ENCODE measurements at regions not wholly inside any gene's neighbourhood (a gene's known extent, or its start where the extent isn't known, plus 50 kb on each side); places are given as distances from the start of the nearest gene placed in this dataset.

DNA sequence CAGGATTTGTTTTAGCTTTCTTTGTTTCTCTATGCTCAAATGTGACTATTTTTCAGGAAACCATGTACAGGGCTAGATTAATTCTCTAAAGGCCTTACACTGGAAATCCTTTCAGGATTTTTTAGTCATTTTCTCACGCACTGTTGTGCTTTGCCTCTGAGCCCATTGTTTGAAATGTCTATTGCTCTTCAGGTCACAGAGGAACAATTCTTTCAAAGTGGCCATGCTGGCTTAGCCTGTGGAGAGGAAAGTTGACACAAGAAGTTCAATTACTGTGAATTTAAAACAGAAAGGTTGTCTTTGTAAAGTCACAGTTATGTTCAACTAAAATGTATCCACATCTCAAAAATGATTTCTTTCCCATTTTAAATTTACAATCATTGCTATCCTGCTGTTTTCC, 1071.7 kb upstream of the POT1 start:
- no peak overlapping the region for H3K27ac Mint-ChIP-seq
- DNase-seq (ENCODE audit: low spot score, unreplicated experiment), result no peak

DNA sequence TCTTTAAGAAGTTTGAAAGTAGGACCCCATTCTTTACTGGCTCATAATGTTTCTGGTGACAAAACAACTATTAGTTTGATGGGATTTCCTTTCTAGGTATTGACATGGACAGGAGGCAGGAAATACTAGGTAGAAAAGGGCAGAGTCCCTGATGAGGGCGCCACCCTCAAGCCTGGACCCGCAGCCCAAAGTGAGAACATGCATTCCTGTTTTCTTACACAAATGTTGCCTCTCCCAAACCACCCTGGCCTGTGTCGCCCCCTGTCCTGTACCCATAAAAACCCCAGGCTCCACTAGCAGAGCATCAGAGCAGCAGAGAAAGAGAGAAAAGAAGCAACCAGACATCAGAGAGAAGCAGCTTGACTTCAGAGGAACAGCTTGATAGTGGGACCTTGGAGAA, 1055.2 kb upstream of the POT1 start:
- TF ChIP-seq, protein P1, sequence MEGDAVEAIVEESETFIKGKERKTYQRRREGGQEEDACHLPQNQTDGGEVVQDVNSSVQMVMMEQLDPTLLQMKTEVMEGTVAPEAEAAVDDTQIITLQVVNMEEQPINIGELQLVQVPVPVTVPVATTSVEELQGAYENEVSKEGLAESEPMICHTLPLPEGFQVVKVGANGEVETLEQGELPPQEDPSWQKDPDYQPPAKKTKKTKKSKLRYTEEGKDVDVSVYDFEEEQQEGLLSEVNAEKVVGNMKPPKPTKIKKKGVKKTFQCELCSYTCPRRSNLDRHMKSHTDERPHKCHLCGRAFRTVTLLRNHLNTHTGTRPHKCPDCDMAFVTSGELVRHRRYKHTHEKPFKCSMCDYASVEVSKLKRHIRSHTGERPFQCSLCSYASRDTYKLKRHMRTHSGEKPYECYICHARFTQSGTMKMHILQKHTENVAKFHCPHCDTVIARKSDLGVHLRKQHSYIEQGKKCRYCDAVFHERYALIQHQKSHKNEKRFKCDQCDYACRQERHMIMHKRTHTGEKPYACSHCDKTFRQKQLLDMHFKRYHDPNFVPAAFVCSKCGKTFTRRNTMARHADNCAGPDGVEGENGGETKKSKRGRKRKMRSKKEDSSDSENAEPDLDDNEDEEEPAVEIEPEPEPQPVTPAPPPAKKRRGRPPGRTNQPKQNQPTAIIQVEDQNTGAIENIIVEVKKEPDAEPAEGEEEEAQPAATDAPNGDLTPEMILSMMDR (IDR thresholded peaks at IDR 0.05; ENCODE audit: unreplicated experiment), result no peak
- Mint-ChIP-seq H3K27ac (no peak overlapping the region), H3K4me3 (ENCODE audit: low read depth) (no peak overlapping the region), H3K36me3 (ENCODE audit: insufficient read depth) (no peaks in the 10 kb centered on the region), H3K9me3 (ENCODE audit: low read depth) (peaks cover 24% of the 10 kb centered on the region), H3K27me3 (no peaks in the 10 kb centered on the region), H3K4me1 (ENCODE audit: low read depth) (no peaks in the 10 kb centered on the region)
- DNase-seq (ENCODE audit: low spot score, unreplicated experiment), result no peak

More for the DNA sequence above, 1071.7 kb upstream of the POT1 start:
- Mint-ChIP-seq H3K9me3 (ENCODE audit: low read depth) (peaks cover 4% of the 10 kb centered on the region), H3K4me3 (ENCODE audit: low read depth) (no peak overlapping the region), H3K36me3 (ENCODE audit: insufficient read depth) (no peaks in the 10 kb centered on the region), H3K4me1 (ENCODE audit: low read depth) (no peaks in the 10 kb centered on the region), H3K27me3 (no peaks in the 10 kb centered on the region)
- TF ChIP-seq, protein P1 (IDR thresholded peaks at IDR 0.05; ENCODE audit: unreplicated experiment), result no peak

DNA sequence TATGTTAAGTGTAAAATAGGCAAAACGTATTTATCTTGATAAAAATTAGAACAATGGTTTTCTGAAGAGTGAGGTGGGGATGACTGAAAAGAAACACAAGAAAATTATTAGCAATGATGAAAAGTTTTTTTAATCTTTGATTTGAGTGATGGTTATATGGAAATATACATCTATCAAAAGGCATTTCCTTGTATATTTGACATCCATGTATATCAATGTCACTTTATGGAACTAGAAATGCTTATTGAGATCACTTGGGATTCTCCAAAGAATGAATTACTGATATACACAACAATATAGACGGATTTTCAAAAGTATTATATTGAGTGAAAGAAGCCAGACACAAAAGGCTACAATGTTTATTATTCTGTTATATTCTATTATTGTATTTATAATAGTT, 1042.0 kb upstream of the POT1 start:
- Mint-ChIP-seq H3K9me3 (ENCODE audit: low read depth) (no peaks in the 10 kb centered on the region), H3K4me1 (ENCODE audit: low read depth) (no peaks in the 10 kb centered on the region), H3K27me3 (no peaks in the 10 kb centered on the region), H3K4me3 (ENCODE audit: low read depth) (no peak overlapping the region), H3K27ac (no peak overlapping the region), H3K36me3 (ENCODE audit: insufficient read depth) (no peaks in the 10 kb centered on the region)
- no peak for DNase-seq (ENCODE audit: low spot score, unreplicated experiment)
- TF ChIP-seq, protein P1 (IDR thresholded peaks at IDR 0.05; ENCODE audit: unreplicated experiment), result no peak

DNA sequence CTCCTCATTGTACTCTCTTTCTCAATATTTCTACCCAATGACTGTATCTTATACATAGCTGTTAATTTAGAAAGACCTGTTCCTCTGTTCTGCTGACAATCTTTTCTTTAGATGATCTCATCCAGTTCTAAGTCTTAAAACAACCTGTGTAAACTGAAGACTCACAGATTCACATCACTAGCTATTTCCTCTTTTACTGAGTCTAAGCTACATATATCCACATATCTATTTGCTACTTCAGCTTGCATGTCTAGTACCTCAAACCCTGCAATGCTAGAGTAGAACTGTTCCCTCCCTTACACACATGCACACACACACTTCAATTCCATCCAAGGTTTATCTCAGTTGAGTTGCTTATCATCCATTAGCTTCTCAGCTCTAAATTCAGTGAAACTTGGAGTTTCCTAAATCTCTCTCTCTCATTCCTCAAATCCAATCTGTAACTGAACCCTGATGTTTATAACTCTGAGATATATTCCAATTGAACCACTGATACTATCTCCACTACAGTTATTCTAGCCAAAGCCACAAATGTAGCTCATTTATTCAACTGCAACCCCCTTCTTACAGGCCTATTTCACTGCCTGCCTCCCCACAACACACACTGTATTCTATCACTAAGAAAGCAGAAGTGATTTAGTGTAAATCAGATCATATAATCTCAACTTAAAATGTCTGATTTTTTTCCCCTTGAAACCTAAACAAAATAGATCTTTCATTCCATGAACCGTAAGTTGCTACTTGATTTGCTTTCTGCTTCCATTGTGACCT, 1036.8 kb upstream of the POT1 start:
- Mint-ChIP-seq H3K36me3 (ENCODE audit: insufficient read depth) (no peaks in the 10 kb centered on the region), H3K27ac (no peak overlapping the region), H3K4me3 (ENCODE audit: low read depth) (no peak overlapping the region), H3K9me3 (ENCODE audit: low read depth) (no peaks in the 10 kb centered on the region), H3K27me3 (no peaks in the 10 kb centered on the region), H3K4me1 (ENCODE audit: low read depth) (no peaks in the 10 kb centered on the region)
- TF ChIP-seq, protein P1 (IDR thresholded peaks at IDR 0.05; ENCODE audit: unreplicated experiment), result no peak
- DNase-seq (ENCODE audit: low spot score, unreplicated experiment), result no peak

DNA sequence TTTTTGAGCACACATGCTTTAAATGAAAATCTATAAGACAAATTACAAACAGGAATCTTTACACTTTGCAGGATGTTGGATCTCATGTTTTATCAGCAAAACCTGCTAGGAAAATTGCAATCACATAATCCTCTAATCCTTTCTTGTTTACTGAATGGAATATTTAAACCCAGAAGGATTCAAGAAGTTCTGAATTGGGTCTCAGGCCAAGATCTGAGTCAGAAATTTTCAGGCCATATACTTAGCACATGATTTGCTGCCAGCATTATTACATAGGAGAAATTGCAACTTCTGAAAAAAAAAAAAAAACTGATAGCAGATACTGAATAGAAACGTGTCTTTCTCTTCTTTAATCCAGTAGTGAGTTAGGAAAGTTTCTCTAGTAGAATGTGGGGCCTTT, 1005.3 kb upstream of the POT1 start:
- DNase-seq (ENCODE audit: low spot score, unreplicated experiment), result no peak
- peaks cover 6% of the 10 kb centered on the region for H3K9me3 Mint-ChIP-seq (ENCODE audit: low read depth)
- no peak overlapping the region for H3K4me3 Mint-ChIP-seq (ENCODE audit: low read depth)
- H3K27me3 Mint-ChIP-seq, result no peaks in the 10 kb centered on the region
- H3K4me1 Mint-ChIP-seq (ENCODE audit: low read depth), result peaks cover 5% of the 10 kb centered on the region
- H3K27ac Mint-ChIP-seq, result no peak overlapping the region
- no peaks in the 10 kb centered on the region for H3K36me3 Mint-ChIP-seq (ENCODE audit: insufficient read depth)
- TF ChIP-seq, protein P1 (IDR thresholded peaks at IDR 0.05; ENCODE audit: unreplicated experiment), result no peak

Measured in progenitor cell of endocrine pancreas (in vitro differentiated cells).